Activated CD8-positive, alpha-beta T cell treated with anti-CD3 and anti-CD28 coated beads for 36 hours (primary cell): ENCODE measurements at regions not wholly inside any gene's neighbourhood (a gene's known extent, or its start where the extent isn't known, plus 50 kb on each side); places are given as distances from the start of the nearest gene placed in this dataset.

Source experiments
- ATAC-seq: fragments of 200-7000 bp; cut with Tn5 transposase; one replicate; pipeline ENCODE4 v1.10.0; 2021; ENCODE audit warnings: mild to moderate bottlenecking, moderate library complexity
- CTCF ChIA-PET: fragments of 350-600 bp; sonication (Branson Sonifier 250); formaldehyde crosslinking; loops from one replicate; lab custom pipeline; 2021; ENCODE audit warnings: antibody characterized with exemption; lab: Charles Lee
- POLR2A ChIA-PET: fragments of 350-600 bp; sonication (Branson Sonifier 250); formaldehyde crosslinking; loops from one replicate; lab custom pipeline; 2021; ENCODE audit warnings: antibody characterized with exemption; lab: Charles Lee
- DNase-seq: peaks from one replicate; pipeline ENCODE4 v3.0.0-alpha.2; 2020
- H3K27ac Mint-ChIP-seq: one replicate; pipeline ENCODE4 v1.8.0; 2021; ENCODE audit warnings: mild to moderate bottlenecking, mixed read lengths
- H3K27me3 Mint-ChIP-seq: one replicate; pipeline ENCODE4 v1.8.0; 2021; ENCODE audit warnings: mixed read lengths
- H3K36me3 Mint-ChIP-seq: one replicate; pipeline ENCODE4 v1.8.0; 2021; ENCODE audit warnings: low read depth, mixed read lengths
- H3K4me1 Mint-ChIP-seq: one replicate; pipeline ENCODE4 v1.8.0; 2021; ENCODE audit warnings: low read depth, mixed read lengths
- H3K4me3 Mint-ChIP-seq: one replicate; pipeline ENCODE4 v1.8.0; 2021; ENCODE audit warnings: mild to moderate bottlenecking, moderate library complexity, mixed read lengths
- H3K9me3 Mint-ChIP-seq: one replicate; pipeline ENCODE4 v1.8.0; 2021; ENCODE audit warnings: mixed read lengths
- intact Hi-C: fragments of 100-400 bp; cut with micrococcal nuclease; formaldehyde crosslinking; loops from one replicate; pipeline ENCODE4 v1.10.0; 2022
- TF ChIP-seq, protein P1 (sequence below): fragments of 200-600 bp; IDR thresholded peaks from one replicate; pipeline ENCODE4 v1.8.0; 2022; ENCODE audit warnings: antibody characterized with exemption, mild to moderate bottlenecking

DNA sequence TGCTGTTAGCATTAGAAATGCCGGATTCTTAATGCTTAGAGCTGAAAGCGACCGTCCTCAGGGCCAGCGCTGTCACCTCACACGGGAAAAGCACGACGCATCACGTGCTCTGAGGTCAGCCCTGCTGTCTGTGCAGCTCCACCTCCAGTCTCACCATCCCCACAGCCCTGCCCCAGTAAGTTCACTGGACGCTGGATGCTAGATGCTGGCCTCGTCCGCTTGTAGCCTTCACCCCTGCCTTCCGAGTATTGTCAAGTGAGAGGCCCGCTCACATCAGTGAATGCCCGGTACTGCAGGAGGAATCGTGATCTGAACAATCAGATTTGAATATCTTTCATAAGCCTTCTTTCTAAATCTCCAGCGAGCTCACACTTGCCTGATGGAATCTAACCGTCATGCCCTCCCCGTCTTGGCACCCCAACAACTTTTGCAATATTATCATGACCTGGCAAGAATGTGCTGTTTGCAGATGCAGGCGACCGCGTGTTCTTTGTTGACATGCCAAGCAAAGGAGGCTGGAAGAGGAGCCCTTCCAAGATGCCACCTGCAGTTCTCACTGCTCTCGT is 64.9 kb downstream of the DLL1 start:
- TF ChIP-seq, protein P1, sequence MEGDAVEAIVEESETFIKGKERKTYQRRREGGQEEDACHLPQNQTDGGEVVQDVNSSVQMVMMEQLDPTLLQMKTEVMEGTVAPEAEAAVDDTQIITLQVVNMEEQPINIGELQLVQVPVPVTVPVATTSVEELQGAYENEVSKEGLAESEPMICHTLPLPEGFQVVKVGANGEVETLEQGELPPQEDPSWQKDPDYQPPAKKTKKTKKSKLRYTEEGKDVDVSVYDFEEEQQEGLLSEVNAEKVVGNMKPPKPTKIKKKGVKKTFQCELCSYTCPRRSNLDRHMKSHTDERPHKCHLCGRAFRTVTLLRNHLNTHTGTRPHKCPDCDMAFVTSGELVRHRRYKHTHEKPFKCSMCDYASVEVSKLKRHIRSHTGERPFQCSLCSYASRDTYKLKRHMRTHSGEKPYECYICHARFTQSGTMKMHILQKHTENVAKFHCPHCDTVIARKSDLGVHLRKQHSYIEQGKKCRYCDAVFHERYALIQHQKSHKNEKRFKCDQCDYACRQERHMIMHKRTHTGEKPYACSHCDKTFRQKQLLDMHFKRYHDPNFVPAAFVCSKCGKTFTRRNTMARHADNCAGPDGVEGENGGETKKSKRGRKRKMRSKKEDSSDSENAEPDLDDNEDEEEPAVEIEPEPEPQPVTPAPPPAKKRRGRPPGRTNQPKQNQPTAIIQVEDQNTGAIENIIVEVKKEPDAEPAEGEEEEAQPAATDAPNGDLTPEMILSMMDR, result no peak

DNA sequence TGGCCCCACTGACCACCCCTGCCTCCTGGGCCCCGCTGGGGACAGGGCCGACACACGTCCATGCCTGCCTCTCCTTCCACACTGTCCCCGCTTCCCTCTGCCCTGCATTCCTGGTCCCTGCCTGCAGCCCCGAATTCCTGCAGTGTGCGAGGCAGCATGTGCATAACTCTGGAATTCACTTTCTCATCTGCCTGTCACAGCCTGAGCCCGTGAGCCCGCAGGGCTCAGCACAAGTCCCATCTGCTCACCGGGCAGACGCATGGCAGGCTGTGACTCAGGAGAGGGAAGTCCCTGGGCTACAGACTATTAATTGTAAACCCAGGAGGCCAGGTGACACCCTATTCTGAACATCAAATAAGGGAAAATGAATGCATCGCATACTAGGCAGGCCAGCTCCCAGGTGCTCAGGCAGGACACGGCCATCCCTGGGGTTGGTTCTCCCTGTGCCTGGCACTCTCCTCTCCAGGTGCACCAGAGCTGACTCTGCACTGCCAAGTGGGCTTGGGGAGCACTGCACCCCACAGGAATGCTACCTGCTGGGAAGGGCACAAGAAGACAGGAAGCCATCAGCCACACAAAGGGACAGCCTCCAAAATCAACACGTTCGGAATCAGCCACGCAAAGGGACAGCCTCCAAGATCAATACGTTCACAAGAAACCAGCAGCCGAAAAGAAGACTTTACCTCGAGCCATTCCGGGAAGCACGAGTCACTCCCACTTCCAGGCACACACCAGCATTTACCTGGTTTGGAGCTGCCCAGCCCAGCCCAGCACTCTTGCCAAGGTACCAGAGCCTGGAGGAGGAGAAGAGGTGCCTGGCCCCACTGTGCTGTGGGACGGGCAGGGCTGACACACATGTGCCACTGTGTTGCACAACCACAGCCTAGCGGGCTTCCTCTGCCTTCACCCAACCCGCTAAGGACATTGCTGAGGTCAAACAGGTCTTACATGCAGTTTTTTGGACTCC is 65.9 kb downstream of the DLL1 start:
- ChIA-PET POLR2A (no interaction called here), CTCF (interaction anchor here (1.3 kb wide), 1 partner anchor 9 kb away, joined by 3 read pairs; no protein-coding TSS in a partner anchor)
- H3K9me3 Mint-ChIP-seq, result no peaks in the 10 kb centered on the region
- H3K36me3 Mint-ChIP-seq, result no peaks in the 10 kb centered on the region
- no peak overlapping the region for H3K27ac Mint-ChIP-seq
- H3K4me1 Mint-ChIP-seq, result peaks cover 16% of the 10 kb centered on the region
- intact Hi-C loops, result no loop called here
- H3K4me3 Mint-ChIP-seq, result no peak overlapping the region
- H3K27me3 Mint-ChIP-seq, result peaks cover 2% of the 10 kb centered on the region
- TF ChIP-seq, protein P1, result no peak
- ATAC-seq, result no peak
- DNase-seq, result no peak

More for the DNA sequence above, 64.9 kb downstream of the DLL1 start:
- POLR2A ChIA-PET, result no interaction called here
- peaks cover 16% of the 10 kb centered on the region for H3K4me1 Mint-ChIP-seq
- intact Hi-C loops, result no loop called here
- peaks cover 2% of the 10 kb centered on the region for H3K27me3 Mint-ChIP-seq
- no peak overlapping the region for H3K27ac Mint-ChIP-seq
- DNase-seq (no peak), ATAC-seq (no peak)
- H3K4me3 Mint-ChIP-seq, result no peak overlapping the region
- CTCF ChIA-PET, result interaction anchor here (1.3 kb wide), 1 partner anchor 8 kb away, joined by 3 read pairs; no protein-coding TSS in a partner anchor
- no peaks in the 10 kb centered on the region for H3K36me3 Mint-ChIP-seq
- H3K9me3 Mint-ChIP-seq, result no peaks in the 10 kb centered on the region

DNA sequence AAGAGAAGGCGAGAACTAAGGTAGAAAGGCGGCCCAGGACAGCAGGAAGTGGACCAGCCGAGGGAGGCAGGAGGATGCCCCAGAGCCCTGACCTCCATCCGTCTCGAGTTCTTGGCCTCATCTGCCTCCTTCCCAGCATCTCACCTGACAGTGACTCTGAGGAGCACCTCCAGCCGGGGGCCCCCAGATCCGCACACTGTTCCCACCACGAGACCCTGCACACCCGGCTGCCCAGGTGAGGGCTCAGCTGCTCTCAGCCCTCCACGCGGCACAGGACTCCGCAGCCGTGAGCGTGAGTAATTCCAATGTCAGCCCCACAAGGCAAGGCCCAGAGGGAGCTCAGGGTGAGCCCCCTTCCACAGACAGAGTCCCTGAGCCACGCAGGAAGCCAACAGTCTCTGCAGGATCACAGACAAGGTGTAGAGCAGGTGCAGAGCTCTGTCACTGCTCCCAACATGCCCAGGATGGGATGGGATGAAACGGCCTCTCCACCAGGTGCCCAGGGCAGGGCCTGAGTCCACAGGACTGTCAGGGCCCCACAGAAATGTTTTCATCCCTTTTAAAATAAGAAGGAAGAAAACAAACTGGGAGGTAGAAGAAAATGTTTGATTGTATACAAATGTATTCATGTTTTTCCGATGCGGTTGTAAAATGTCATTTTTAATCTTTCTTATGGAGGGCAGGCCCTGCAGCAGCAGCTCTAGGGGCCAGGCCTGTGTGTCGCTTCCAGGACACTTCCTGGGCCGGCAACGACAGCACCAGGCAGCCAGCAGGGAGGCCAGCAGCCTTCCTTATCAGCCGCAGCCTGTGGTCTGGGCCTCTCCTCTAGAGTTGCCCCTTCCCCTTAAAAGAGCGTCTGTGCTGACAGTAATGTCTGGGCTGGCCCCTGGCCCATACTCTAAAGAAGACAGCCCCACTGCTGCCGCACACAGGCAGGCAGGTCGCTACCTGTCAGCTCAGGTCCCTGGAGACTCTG is 66.9 kb downstream of the DLL1 start:
- Mint-ChIP-seq H3K27ac (no peak overlapping the region), H3K27me3 (peaks cover 2% of the 10 kb centered on the region), H3K36me3 (no peaks in the 10 kb centered on the region), H3K4me3 (no peak overlapping the region), H3K9me3 (no peaks in the 10 kb centered on the region), H3K4me1 (peaks cover 16% of the 10 kb centered on the region)
- POLR2A ChIA-PET, result no interaction called here
- no peak for ATAC-seq
- CTCF ChIA-PET, result interaction anchor here (1.3 kb wide), 1 partner anchor 10 kb away, joined by 3 read pairs; no protein-coding TSS in a partner anchor
- DNase-seq, result no peak
- TF ChIP-seq, protein P1, result no peak
- intact Hi-C loops, result no loop called here

DNA sequence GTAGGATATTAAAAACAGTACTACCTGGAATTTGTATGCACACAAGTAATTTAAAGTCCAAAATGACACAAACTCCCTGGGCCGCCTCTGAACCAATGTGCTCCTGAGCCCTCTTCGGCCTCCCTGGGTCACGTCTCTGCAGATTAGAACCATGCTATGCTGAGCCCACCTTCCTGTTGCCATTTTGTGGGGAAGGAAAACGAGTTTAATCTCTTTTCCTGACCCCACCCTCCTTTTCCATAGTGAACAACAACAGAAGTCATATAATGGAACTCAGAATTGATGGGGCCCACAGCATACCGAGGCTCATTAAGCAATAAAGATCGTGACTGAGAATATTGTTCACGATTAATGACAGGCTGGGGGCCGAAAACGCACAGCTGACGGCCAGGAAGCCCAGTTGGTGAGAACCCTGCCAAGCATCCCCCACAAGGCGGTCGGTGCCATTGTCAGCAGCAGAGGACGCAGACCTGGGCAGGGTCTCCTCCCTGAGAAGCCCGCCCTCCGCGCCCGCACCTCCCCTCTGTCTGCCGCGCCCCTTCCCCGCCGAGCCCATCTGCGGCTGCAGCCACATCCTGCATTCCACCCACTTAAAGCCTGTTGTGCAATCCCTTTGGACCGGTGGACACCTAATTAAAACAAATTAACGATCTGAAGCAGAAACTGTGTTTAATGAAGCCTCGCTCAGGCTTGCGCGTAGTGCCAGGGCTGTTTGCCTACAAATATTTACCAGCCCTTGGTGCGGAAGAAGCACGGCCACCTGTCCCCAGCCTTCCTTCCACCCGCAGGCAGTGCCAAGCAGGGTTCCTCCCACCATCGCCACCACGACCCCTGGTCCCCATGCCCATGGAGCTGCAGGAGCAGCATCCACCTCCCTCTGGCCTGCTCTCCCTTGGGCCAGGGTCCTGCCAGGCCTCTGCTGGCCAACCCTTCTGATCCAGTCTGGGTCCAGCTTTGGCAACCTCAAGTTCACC is 68.1 kb downstream of the DLL1 start:
- ChIA-PET CTCF (no interaction called here), POLR2A (no interaction called here)
- Mint-ChIP-seq H3K27me3 (peaks cover 2% of the 10 kb centered on the region), H3K27ac (no peak overlapping the region), H3K4me1 (peaks cover 16% of the 10 kb centered on the region), H3K36me3 (no peaks in the 10 kb centered on the region), H3K4me3 (no peak overlapping the region), H3K9me3 (no peaks in the 10 kb centered on the region)
- intact Hi-C loops, result no loop called here
- DNase-seq (peak; percentile 15), ATAC-seq (peak; percentile 24)
- TF ChIP-seq, protein P1, result no peak
